Activated T-helper 2 cell treated with anti-CD3 and anti-CD28 coated beads, Interferon-gamma antibody, Interleukin-2, Interleukin-4, amounts not matched to agents 10 μg/mL and 5 μg/mL and 100 μg/mL, durations not matched to agents 14 hours and 24 hours and 36 hours (primary cell): ENCODE measurements at regions not wholly inside any gene's neighbourhood (a gene's known extent, or its start where the extent isn't known, plus 50 kb on each side); places are given as distances from the start of the nearest gene placed in this dataset.
"Not testable (repeated sequence)": the region's sequence is repeated elsewhere in the genome, so short reads cannot be mapped to it uniquely, and the experiment has no call there.

Source experiments
- DNase-seq: peaks from one replicate; pipeline ENCODE4 v3.0.0; 2021; ENCODE audit warnings: low spot score
- H3K27ac Mint-ChIP-seq: one replicate; pipeline ENCODE4 v1.8.0; 2021; ENCODE audit warnings: mixed read lengths
- H3K27me3 Mint-ChIP-seq: one replicate; pipeline ENCODE4 v1.8.0; 2021; ENCODE audit warnings: low read depth, mixed read lengths
- H3K36me3 Mint-ChIP-seq: one replicate; pipeline ENCODE4 v1.8.0; 2021; ENCODE audit warnings: low read depth, mixed read lengths
- H3K4me1 Mint-ChIP-seq: one replicate; pipeline ENCODE4 v1.8.0; 2021; ENCODE audit warnings: low read depth, mixed read lengths
- H3K4me3 Mint-ChIP-seq: one replicate; pipeline ENCODE4 v1.8.0; 2021; ENCODE audit warnings: low read depth, mild to moderate bottlenecking, moderate library complexity, mixed read lengths
- H3K9me3 Mint-ChIP-seq: one replicate; pipeline ENCODE4 v1.8.0; 2021; ENCODE audit warnings: mixed read lengths
- intact Hi-C: fragments of 100-400 bp; cut with micrococcal nuclease; formaldehyde crosslinking; loops from one replicate; pipeline ENCODE4 v1.15.1; 2023

DNA sequence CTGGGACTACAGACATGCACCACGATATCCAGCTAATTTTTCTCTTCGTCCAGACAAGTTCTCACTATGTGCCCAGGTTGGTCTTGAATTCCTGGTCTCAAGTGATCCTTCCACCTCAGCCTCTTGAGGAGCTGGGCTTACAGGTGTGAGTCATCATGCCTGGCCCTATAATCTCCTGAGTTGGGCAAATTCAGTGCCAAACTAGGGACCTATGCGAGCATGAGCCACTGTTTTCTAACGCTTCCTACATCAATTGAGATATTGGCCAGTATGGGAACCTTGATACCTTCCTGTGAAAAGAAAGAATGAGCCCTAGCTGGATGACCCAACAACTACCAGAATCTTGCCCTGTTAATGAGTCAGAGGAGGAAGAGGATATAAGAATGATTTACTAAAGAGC lies 585.2 kb downstream of the C12orf50 start:
- H3K9me3 Mint-ChIP-seq, result peaks cover 4% of the 10 kb centered on the region
- H3K4me1 Mint-ChIP-seq, result no peaks in the 10 kb centered on the region
- no peaks in the 10 kb centered on the region for H3K27me3 Mint-ChIP-seq
- intact Hi-C loops, result no loop called here
- no peak overlapping the region for H3K4me3 Mint-ChIP-seq
- DNase-seq, result no peak
- H3K27ac Mint-ChIP-seq, result no peak overlapping the region
- no peaks in the 10 kb centered on the region for H3K36me3 Mint-ChIP-seq

GRCh38 chr12:87441511-87441910 lies 587.7 kb downstream of the C12orf50 start:
- no peaks in the 10 kb centered on the region for H3K27me3 Mint-ChIP-seq
- H3K4me3 Mint-ChIP-seq, result no peak overlapping the region
- no peak for DNase-seq
- H3K4me1 Mint-ChIP-seq, result no peaks in the 10 kb centered on the region
- no peak overlapping the region for H3K27ac Mint-ChIP-seq
- H3K36me3 Mint-ChIP-seq, result no peaks in the 10 kb centered on the region
- intact Hi-C loops, result no loop called here
- H3K9me3 Mint-ChIP-seq, result peaks cover 8% of the 10 kb centered on the region

GRCh38 chr12:87439990-87440827 lies 589.0 kb downstream of the C12orf50 start:
- Mint-ChIP-seq H3K27me3 (no peaks in the 10 kb centered on the region), H3K4me3 (no peak overlapping the region), H3K27ac (no peak overlapping the region), H3K36me3 (no peaks in the 10 kb centered on the region), H3K9me3 (peaks cover 11% of the 10 kb centered on the region), H3K4me1 (no peaks in the 10 kb centered on the region)
- no peak for DNase-seq
- intact Hi-C loops, result no loop called here

GRCh38 chr12:87430444-87430843 lies 598.8 kb downstream of the C12orf50 start:
- Mint-ChIP-seq H3K27ac (no peak overlapping the region), H3K36me3 (no peaks in the 10 kb centered on the region), H3K9me3 (peaks cover 41% of the 10 kb centered on the region), H3K4me1 (no peaks in the 10 kb centered on the region), H3K4me3 (no peak overlapping the region), H3K27me3 (no peaks in the 10 kb centered on the region)
- no peak for DNase-seq
- intact Hi-C loops, result no loop called here

- Mint-ChIP-seq H3K4me1 (no peaks in the 10 kb centered on the region), H3K27me3 (no peaks in the 10 kb centered on the region), H3K9me3 (peaks cover 41% of the 10 kb centered on the region), H3K27ac (no peak overlapping the region), H3K36me3 (no peaks in the 10 kb centered on the region), H3K4me3 (no peak overlapping the region)
- intact Hi-C loops, result no loop called here
- DNase-seq, result no peak
These were observed 600.4 kb downstream of the C12orf50 start for GRCh38 chr12:87428701-87429277.

- H3K27ac Mint-ChIP-seq, result no peak overlapping the region
These were observed 601.4 kb downstream of the C12orf50 start for GRCh38 chr12:87427770-87428169.

DNA sequence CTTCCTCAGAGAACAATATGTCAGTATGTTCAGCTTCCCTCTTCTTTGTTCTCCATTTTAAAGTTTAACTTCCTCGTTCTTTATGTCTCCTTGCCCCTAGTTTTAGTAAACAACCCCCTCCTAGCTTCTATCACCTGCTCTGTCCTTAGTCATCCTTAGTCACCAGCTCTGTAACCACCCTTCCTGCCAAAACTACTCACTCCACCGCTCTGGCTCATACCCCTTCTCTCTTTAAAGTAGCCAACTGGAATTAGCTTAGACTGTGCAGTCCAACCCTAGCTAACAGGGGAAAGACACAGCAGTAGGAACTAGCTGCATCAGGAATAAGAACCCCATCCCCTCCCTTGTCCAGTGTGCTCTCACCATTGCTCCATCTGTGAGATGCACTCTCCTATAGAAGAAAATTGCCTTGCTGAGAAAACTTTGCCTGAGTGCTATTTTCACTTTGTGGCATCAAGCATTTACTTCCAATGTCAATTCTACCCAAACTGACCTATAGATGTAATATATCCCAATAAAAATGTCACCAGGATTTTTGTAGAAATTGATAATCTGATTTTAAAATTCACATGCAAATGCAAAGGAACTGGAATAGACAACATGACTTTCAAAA lies 603.2 kb downstream of the C12orf50 start:
- Mint-ChIP-seq H3K27me3 (no peaks in the 10 kb centered on the region), H3K36me3 (no peaks in the 10 kb centered on the region), H3K4me3 (no peak overlapping the region), H3K27ac (no peak overlapping the region), H3K4me1 (no peaks in the 10 kb centered on the region), H3K9me3 (peaks cover 34% of the 10 kb centered on the region)
- no peak for DNase-seq
- intact Hi-C loops, result no loop called here

More at GRCh38 chr12:87427770-87428169, 601.4 kb downstream of the C12orf50 start:
- Mint-ChIP-seq H3K36me3 (no peaks in the 10 kb centered on the region), H3K4me1 (no peaks in the 10 kb centered on the region), H3K4me3 (no peak overlapping the region), H3K9me3 (peaks cover 37% of the 10 kb centered on the region), H3K27me3 (no peaks in the 10 kb centered on the region)
- DNase-seq, result no peak
- intact Hi-C loops, result no loop called here

DNA sequence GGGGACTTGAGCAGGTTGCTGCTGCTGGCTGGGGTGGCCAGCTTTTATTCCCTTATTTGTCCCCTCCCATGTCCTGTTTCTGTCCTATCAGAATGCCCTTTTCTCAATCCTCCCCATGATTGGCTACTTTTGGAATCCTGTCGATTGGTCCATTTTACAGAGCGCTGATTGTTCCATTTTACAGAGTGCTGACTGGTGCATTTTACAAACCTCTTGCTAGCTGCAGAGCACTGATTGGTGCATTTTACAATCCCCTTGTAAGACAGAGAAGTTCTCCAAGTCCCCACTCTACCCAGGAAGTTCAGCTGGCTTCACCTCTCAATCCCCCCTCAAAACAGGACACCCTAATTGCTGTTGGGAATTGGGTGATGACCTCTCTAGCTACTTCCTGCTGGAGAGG lies 608.0 kb downstream of the C12orf50 start:
- H3K27ac Mint-ChIP-seq, H3K4me3 Mint-ChIP-seq, intact Hi-C loops, H3K36me3 Mint-ChIP-seq, DNase-seq, H3K4me1 Mint-ChIP-seq, H3K27me3 Mint-ChIP-seq: not testable (repeated sequence)
- peaks cover 23% of the 10 kb centered on the region for H3K9me3 Mint-ChIP-seq

DNA sequence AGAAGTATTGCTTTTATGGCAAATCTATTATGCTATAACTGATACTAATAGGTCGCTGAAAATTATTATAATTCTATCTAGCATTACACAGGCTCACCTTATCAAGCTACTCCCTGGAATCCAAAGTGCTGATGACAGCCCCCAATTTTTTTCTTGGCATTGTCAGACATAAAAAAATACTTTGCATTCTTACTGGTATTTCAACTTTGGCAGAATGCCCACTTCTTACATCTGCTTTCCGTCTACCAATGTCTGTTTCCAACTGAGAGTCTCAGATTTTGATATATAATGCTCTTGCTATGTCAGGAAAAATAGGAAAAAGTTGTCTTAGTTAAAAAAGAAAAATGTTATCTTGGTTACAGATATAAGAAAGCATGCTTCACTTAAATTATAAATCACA lies 615.4 kb downstream of the C12orf50 start:
- Mint-ChIP-seq H3K27ac (no peak overlapping the region), H3K36me3 (no peaks in the 10 kb centered on the region), H3K27me3 (no peaks in the 10 kb centered on the region), H3K4me1 (no peaks in the 10 kb centered on the region), H3K9me3 (peaks cover 28% of the 10 kb centered on the region), H3K4me3 (no peak overlapping the region)
- no peak for DNase-seq
- intact Hi-C loops, result no loop called here

DNA sequence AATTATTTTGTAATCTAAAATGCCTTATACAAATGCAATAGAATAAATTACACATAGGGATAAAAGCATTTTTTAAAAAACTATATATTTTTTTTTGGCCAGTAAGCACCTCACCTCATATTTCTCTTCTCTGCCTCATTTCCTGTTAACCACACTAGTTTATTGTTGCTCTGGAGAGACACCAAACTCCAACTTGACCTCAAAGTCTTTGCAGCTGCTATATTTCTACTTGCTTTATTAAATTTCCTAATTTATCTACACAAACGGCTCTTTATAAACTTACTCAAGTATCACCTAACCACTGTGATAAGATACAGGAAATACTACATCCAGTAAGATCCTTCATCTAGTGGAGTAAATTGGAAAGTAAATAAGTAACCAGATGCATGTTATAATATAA lies 622.3 kb downstream of the C12orf50 start:
- Mint-ChIP-seq H3K4me1 (no peaks in the 10 kb centered on the region), H3K27ac (no peak overlapping the region), H3K9me3 (peaks cover 18% of the 10 kb centered on the region), H3K4me3 (no peak overlapping the region), H3K27me3 (no peaks in the 10 kb centered on the region), H3K36me3 (no peaks in the 10 kb centered on the region)
- intact Hi-C loops, result no loop called here
- DNase-seq, result no peak

GRCh38 chr12:87405918-87406317 lies 623.3 kb downstream of the C12orf50 start:
- Mint-ChIP-seq H3K4me1 (no peaks in the 10 kb centered on the region), H3K27me3 (no peaks in the 10 kb centered on the region), H3K27ac (no peak overlapping the region), H3K9me3 (peaks cover 11% of the 10 kb centered on the region), H3K4me3 (no peak overlapping the region), H3K36me3 (no peaks in the 10 kb centered on the region)
- DNase-seq, result no peak
- intact Hi-C loops, result no loop called here

- H3K27me3 Mint-ChIP-seq, H3K27ac Mint-ChIP-seq, intact Hi-C loops, H3K36me3 Mint-ChIP-seq, H3K4me3 Mint-ChIP-seq, DNase-seq, H3K4me1 Mint-ChIP-seq: not testable (repeated sequence)
- peaks cover 27% of the 10 kb centered on the region for H3K9me3 Mint-ChIP-seq
These were observed 635.0 kb downstream of the C12orf50 start for GRCh38 chr12:87394168-87394567.

GRCh38 chr12:87388376-87388775 lies 640.8 kb downstream of the C12orf50 start:
- Mint-ChIP-seq H3K4me3 (no peak overlapping the region), H3K9me3 (peaks cover 3% of the 10 kb centered on the region), H3K27me3 (no peaks in the 10 kb centered on the region), H3K36me3 (no peaks in the 10 kb centered on the region), H3K4me1 (no peaks in the 10 kb centered on the region), H3K27ac (no peak overlapping the region)
- no peak for DNase-seq
- intact Hi-C loops, result no loop called here
